ENCODE measurements at regions not wholly inside any gene's neighbourhood (a gene's known extent, or its start where the extent isn't known, plus 50 kb on each side); places are given as distances from the start of the nearest gene placed in this dataset.

- Histone ChIP-seq H3K9me1 (replicated peaks; ENCODE audit: control insufficient read depth, extremely low read depth, insufficient read depth, low read length) (no peaks in the 10 kb centered on the region), H4K20me1 (replicated peaks; ENCODE audit: control insufficient read depth, extremely low read depth, insufficient read depth, low read length) (no peaks in the 10 kb centered on the region), H3K27me3 (ENCODE audit: control insufficient read depth in 2 of 2, insufficient read depth in 2 of 2, low read length in 2 of 2) (no peaks in the 10 kb centered on the region), H3K27ac (ENCODE audit: insufficient read depth, low read depth, low read length) (no peak overlapping the region), H3K79me2 (ENCODE audit: control insufficient read depth, insufficient read depth, low read length) (no peaks in the 10 kb centered on the region), H3K36me3 (ENCODE audit: control insufficient read depth in 2 of 2, extremely low read depth in 1 of 2, insufficient read depth in 2 of 2, low read length in 2 of 2) (no peaks in the 10 kb centered on the region), H3K4me3 (replicated peaks in 1 of 3; ENCODE audit: insufficient read depth in 1 of 3, low read depth in 1 of 3, low read length in 3 of 3) (no peak overlapping the region), H3K4me2 (ENCODE audit: insufficient read depth, low read length) (no peak overlapping the region), H2AFZ (ENCODE audit: low read depth, low read length) (no peak overlapping the region), H3K4me1 (ENCODE audit: control insufficient read depth, extremely low read depth, insufficient read depth, low read length) (no peaks in the 10 kb centered on the region), H3K9me3 (replicated peaks; ENCODE audit: control insufficient read depth, insufficient read depth, low read length) (peaks cover 8% of the 10 kb centered on the region), H3K9ac (replicated peaks; ENCODE audit: extremely low read depth, insufficient read depth, low read length) (no peak overlapping the region)
- no peak for FAIRE-seq
- ChIA-PET CTCF (no interaction called here), POLR2A (no interaction called here)
- TF ChIP-seq GATA2 (IDR thresholded peaks at IDR 0.05; ENCODE audit: insufficient read depth, insufficient read length, low read depth, low read length) (no peak), MAX (IDR thresholded peaks at IDR 0.05; ENCODE audit: insufficient read depth, insufficient read length) (no peak), EZH2 (IDR thresholded peaks at IDR 0.05; ENCODE audit: borderline replicate concordance, low read depth, low read length, severe bottlenecking) (no peak), MYC (IDR thresholded peaks at IDR 0.05; ENCODE audit: low read depth, low read length) (no peak), POLR2A (IDR thresholded peaks at IDR 0.05; ENCODE audit: low read depth, low read length) (no peak), CTCF (IDR thresholded peaks at IDR 0.05; ENCODE audit: extremely low read depth in 1 of 2, insufficient read depth in 1 of 2, low read depth in 1 of 2, low read length in 2 of 2) (no peak), JUN (IDR thresholded peaks at IDR 0.05; ENCODE audit: borderline replicate concordance, insufficient read depth, insufficient read length, low read depth) (no peak), FOS (IDR thresholded peaks at IDR 0.05; ENCODE audit: borderline replicate concordance, insufficient read depth, low read length) (no peak), POLR2AphosphoS5 (IDR thresholded peaks at IDR 0.05; ENCODE audit: insufficient read depth, low read depth, low read length) (no peak)
- dilution Hi-C loops (cut with MboI; ENCODE audit: extremely low pct_ligation_motif_present, low sequenced_read_pairs): no loop called here
- no TSS peak for BruUV-seq (replicated peaks)
- no peak for DNase-seq (ENCODE audit: low read depth, low spot score)
- intact Hi-C loops (cut with micrococcal nuclease): no loop called here
Measured at GRCh38 chr1:239139801-239140200, 246.6 kb upstream of the CHRM3 start.

Data from endothelial cell of umbilical vein (primary cell).